ENCODE measurements at regions not wholly inside any gene's neighbourhood (a gene's known extent, or its start where the extent isn't known, plus 50 kb on each side); places are given as distances from the start of the nearest gene placed in this dataset.
A peak's percentile ranks its signal among the peaks of the same experiment; 100 is the strongest.

DNA sequence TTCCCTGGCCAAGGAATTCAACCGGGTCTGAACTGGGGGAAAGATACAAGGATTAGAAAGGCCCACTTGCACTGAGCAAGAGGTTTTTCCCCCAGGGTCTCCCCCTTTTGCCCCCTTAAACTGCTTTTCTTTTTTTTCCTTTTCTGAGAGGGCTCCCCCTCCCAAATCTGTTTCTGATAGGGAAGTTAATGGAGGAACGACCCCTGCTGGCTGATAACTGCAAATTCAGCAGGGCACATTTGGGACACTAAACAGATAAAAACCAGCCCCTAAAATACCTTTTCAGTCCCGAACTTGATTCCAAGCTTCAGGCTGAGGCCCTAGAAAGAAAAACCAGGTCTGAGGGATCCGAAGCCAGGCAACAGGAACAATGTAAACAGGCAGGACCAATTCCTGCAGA, 1012.4 kb upstream of the CRIM1 start:
- Histone ChIP-seq H4K20me1 (ENCODE audit: control insufficient read depth, insufficient read depth, low read depth, low read length) (no peaks in the 10 kb centered on the region), H3K9me2 (replicated peaks; ENCODE audit: control insufficient read depth, low read length) (no peaks in the 10 kb centered on the region), H3K27me3 (ENCODE audit: control insufficient read depth, low read length) (no peaks in the 10 kb centered on the region), H3F3A (ENCODE audit: control insufficient read depth, insufficient read depth) (no peaks in the 10 kb centered on the region), H3K4me3 (ENCODE audit: low read length) (no peak overlapping the region), H3K4me1 (ENCODE audit: control insufficient read depth, low read length) (no peaks in the 10 kb centered on the region), H3K79me2 (ENCODE audit: control insufficient read depth, low read length) (no peaks in the 10 kb centered on the region), H3K9me3 (ENCODE audit: control insufficient read depth, insufficient read depth, low read length) (peaks cover 9% of the 10 kb centered on the region; the same call in 1 of the 2 replicates), H3K36me3 (ENCODE audit: control insufficient read depth, low read length) (no peaks in the 10 kb centered on the region), H3K27ac (ENCODE audit: low read depth, low read length) (no peak overlapping the region), H3K4me2 (ENCODE audit: low read length) (no peak overlapping the region)
- no peak for TF ChIP-seq EZH2phosphoT487 (IDR thresholded peaks at IDR 0.05; ENCODE audit: borderline replicate concordance, low read length)
- TF ChIP-seq, protein P1, sequence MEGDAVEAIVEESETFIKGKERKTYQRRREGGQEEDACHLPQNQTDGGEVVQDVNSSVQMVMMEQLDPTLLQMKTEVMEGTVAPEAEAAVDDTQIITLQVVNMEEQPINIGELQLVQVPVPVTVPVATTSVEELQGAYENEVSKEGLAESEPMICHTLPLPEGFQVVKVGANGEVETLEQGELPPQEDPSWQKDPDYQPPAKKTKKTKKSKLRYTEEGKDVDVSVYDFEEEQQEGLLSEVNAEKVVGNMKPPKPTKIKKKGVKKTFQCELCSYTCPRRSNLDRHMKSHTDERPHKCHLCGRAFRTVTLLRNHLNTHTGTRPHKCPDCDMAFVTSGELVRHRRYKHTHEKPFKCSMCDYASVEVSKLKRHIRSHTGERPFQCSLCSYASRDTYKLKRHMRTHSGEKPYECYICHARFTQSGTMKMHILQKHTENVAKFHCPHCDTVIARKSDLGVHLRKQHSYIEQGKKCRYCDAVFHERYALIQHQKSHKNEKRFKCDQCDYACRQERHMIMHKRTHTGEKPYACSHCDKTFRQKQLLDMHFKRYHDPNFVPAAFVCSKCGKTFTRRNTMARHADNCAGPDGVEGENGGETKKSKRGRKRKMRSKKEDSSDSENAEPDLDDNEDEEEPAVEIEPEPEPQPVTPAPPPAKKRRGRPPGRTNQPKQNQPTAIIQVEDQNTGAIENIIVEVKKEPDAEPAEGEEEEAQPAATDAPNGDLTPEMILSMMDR (IDR thresholded peaks at IDR 0.05; ENCODE audit: low read depth, low read length, poor library complexity, severe bottlenecking) = peak; percentile 69

DNA sequence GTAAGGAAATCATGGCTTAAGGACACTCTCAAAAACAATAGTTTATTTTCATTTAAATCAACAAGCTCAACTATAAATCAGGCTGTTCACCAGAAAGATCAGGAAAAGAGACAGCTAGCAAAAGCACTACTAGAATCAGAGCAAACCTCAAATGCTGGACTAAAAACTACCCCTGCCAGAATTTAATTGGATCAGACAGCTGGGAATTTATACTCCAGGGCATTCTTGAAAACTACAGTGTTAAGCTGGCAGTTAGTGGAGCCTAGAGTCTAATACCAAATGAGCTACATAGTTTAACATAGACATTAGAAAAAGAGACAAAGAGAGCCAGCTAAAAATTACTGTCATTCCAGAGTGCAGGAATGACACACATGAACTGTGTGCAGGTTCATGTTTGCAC, 1016.4 kb upstream of the CRIM1 start:
- no peak overlapping the region for H3K4me3 ChIP-seq (ENCODE audit: low read length)
- no peak overlapping the region for H3K4me2 ChIP-seq (ENCODE audit: low read length)
- no peaks in the 10 kb centered on the region for H3K9me2 ChIP-seq (replicated peaks; ENCODE audit: control insufficient read depth, low read length)
- no peaks in the 10 kb centered on the region for H3F3A ChIP-seq (ENCODE audit: control insufficient read depth, insufficient read depth)
- H3K27ac ChIP-seq (ENCODE audit: low read depth, low read length) = no peak overlapping the region
- H3K27me3 ChIP-seq (ENCODE audit: control insufficient read depth, low read length) = no peaks in the 10 kb centered on the region
- no peaks in the 10 kb centered on the region for H4K20me1 ChIP-seq (ENCODE audit: control insufficient read depth, insufficient read depth, low read depth, low read length)
- no peak for TF ChIP-seq EZH2phosphoT487 (IDR thresholded peaks at IDR 0.05; ENCODE audit: borderline replicate concordance, low read length)
- TF ChIP-seq, protein P1 (IDR thresholded peaks at IDR 0.05; ENCODE audit: low read depth, low read length, poor library complexity, severe bottlenecking) = no peak
- no peaks in the 10 kb centered on the region for H3K79me2 ChIP-seq (ENCODE audit: control insufficient read depth, low read length)
- H3K36me3 ChIP-seq (ENCODE audit: control insufficient read depth, low read length) = no peaks in the 10 kb centered on the region
- peaks cover 9% of the 10 kb centered on the region; the same call in 1 of the 2 replicates for H3K9me3 ChIP-seq (ENCODE audit: control insufficient read depth, insufficient read depth, low read length)
- H3K4me1 ChIP-seq (ENCODE audit: control insufficient read depth, low read length) = no peaks in the 10 kb centered on the region

DNA sequence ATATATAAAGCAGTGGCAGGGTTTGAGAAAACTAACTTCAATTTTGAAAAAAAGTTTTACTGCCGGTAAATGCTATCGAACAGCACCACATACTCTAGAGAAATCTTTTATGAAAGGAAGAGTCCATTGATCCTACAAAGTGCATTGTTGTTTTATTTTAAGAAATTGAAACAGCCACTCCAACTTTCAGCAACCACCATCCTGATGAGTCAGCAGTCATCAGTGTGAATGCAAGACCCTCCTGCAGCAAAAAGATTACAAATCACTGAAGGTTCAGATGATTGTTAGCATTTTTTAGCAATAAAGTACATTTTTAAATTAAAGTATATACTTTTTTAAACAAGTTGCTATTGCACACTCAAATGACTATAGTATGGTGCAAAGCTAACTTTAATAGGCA, 1017.7 kb upstream of the CRIM1 start:
- Histone ChIP-seq H3F3A (ENCODE audit: control insufficient read depth, insufficient read depth) (no peaks in the 10 kb centered on the region), H3K27me3 (ENCODE audit: control insufficient read depth, low read length) (no peaks in the 10 kb centered on the region), H3K9me3 (ENCODE audit: control insufficient read depth, insufficient read depth, low read length) (peaks cover 3% of the 10 kb centered on the region; the same call in 1 of the 2 replicates), H4K20me1 (ENCODE audit: control insufficient read depth, insufficient read depth, low read depth, low read length) (no peaks in the 10 kb centered on the region), H3K4me1 (ENCODE audit: control insufficient read depth, low read length) (no peaks in the 10 kb centered on the region), H3K4me3 (ENCODE audit: low read length) (no peak overlapping the region), H3K4me2 (ENCODE audit: low read length) (no peak overlapping the region), H3K9me2 (replicated peaks; ENCODE audit: control insufficient read depth, low read length) (no peaks in the 10 kb centered on the region), H3K36me3 (ENCODE audit: control insufficient read depth, low read length) (no peaks in the 10 kb centered on the region), H3K79me2 (ENCODE audit: control insufficient read depth, low read length) (no peaks in the 10 kb centered on the region), H3K27ac (ENCODE audit: low read depth, low read length) (no peak overlapping the region)
- no peak for TF ChIP-seq EZH2phosphoT487 (IDR thresholded peaks at IDR 0.05; ENCODE audit: borderline replicate concordance, low read length)
- TF ChIP-seq, protein P1 (IDR thresholded peaks at IDR 0.05; ENCODE audit: low read depth, low read length, poor library complexity, severe bottlenecking) = no peak
